ENCODE measurements at regions not wholly inside any gene's neighbourhood (a gene's known extent, or its start where the extent isn't known, plus 50 kb on each side); places are given as distances from the start of the nearest gene placed in this dataset.

DNA sequence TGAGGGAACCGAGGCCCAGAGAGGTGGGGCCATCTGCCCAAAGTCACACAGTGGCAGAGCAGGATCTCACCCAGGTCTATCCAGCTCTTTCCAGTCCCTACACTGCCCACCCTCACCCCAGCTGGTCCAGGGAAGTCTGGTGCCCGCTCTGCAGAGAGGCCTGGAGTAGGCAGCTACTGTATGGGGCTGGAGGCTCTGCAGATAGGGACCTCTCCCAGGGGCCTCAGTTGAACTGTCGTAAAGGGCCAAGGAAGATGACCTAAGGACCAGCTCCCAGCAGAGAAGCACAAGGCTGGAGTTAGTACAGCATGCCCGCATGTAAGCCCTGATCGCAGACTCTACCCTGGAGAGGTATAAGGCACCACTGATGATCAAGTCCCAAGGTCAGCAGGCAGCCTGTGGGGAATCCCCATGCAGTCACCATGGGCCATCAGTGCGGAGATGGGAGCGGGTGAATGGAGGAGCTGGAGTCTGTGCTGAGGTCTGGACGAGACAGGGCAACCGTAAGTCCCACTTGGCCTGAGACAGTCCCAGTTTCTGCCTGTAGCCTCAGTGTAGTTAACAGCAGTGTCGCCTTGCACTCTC is 320.2 kb downstream of the MATN1 start:
- H3K27me3 ChIP-seq (ENCODE audit: control insufficient read depth, low read length) = peaks cover 3% of the 10 kb centered on the region; the same call in 1 of the 2 replicates

DNA sequence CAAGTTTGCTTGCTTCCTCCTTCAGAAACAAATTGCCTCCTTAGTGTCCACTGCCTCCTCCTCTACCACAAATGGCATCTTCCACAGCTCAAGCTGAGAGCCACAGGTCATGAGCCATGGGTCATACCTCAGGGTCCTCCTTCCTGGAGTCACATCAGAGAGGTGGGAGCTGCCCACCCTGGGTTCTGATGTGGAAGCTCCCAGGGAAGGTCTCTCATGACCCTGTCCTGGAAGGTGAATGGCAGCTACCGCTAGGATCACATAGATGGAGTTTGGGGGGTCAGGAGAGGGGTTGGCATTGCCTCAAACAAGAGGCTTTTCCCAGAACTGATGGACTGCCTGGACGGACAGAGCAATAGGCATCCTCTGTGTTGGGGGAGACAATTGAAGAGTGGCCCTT is 321.4 kb downstream of the MATN1 start:
- Histone ChIP-seq H3K36me3 (ENCODE audit: control insufficient read depth, low read length) (no peaks in the 10 kb centered on the region), H3K9me2 (replicated peaks; ENCODE audit: control insufficient read depth, low read length) (no peaks in the 10 kb centered on the region), H3K79me2 (ENCODE audit: control insufficient read depth, low read length) (no peaks in the 10 kb centered on the region), H3F3A (ENCODE audit: control insufficient read depth, insufficient read depth) (no peaks in the 10 kb centered on the region), H3K4me2 (ENCODE audit: low read length) (no peak overlapping the region), H3K9me3 (ENCODE audit: control insufficient read depth, insufficient read depth, low read length) (no peaks in the 10 kb centered on the region), H3K27me3 (ENCODE audit: control insufficient read depth, low read length) (peaks cover 3% of the 10 kb centered on the region; the same call in 1 of the 2 replicates), H3K4me1 (ENCODE audit: control insufficient read depth, low read length) (no peaks in the 10 kb centered on the region), H3K27ac (ENCODE audit: low read depth, low read length) (no peak overlapping the region), H4K20me1 (ENCODE audit: control insufficient read depth, insufficient read depth, low read depth, low read length) (no peaks in the 10 kb centered on the region), H3K4me3 (ENCODE audit: low read length) (no peak overlapping the region)
- TF ChIP-seq, protein P1, sequence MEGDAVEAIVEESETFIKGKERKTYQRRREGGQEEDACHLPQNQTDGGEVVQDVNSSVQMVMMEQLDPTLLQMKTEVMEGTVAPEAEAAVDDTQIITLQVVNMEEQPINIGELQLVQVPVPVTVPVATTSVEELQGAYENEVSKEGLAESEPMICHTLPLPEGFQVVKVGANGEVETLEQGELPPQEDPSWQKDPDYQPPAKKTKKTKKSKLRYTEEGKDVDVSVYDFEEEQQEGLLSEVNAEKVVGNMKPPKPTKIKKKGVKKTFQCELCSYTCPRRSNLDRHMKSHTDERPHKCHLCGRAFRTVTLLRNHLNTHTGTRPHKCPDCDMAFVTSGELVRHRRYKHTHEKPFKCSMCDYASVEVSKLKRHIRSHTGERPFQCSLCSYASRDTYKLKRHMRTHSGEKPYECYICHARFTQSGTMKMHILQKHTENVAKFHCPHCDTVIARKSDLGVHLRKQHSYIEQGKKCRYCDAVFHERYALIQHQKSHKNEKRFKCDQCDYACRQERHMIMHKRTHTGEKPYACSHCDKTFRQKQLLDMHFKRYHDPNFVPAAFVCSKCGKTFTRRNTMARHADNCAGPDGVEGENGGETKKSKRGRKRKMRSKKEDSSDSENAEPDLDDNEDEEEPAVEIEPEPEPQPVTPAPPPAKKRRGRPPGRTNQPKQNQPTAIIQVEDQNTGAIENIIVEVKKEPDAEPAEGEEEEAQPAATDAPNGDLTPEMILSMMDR (IDR thresholded peaks at IDR 0.05; ENCODE audit: low read depth, low read length, poor library complexity, severe bottlenecking) = no peak
- no peak for TF ChIP-seq EZH2phosphoT487 (IDR thresholded peaks at IDR 0.05; ENCODE audit: borderline replicate concordance, low read length)

More for the DNA sequence above, 320.2 kb downstream of the MATN1 start:
- H3K4me1 ChIP-seq (ENCODE audit: control insufficient read depth, low read length) = no peaks in the 10 kb centered on the region
- no peak overlapping the region for H3K4me3 ChIP-seq (ENCODE audit: low read length)
- H3K36me3 ChIP-seq (ENCODE audit: control insufficient read depth, low read length) = no peaks in the 10 kb centered on the region
- H3K27ac ChIP-seq (ENCODE audit: low read depth, low read length) = no peak overlapping the region
- H3K4me2 ChIP-seq (ENCODE audit: low read length) = no peak overlapping the region
- TF ChIP-seq, protein P1 (IDR thresholded peaks at IDR 0.05; ENCODE audit: low read depth, low read length, poor library complexity, severe bottlenecking) = no peak
- no peak for TF ChIP-seq EZH2phosphoT487 (IDR thresholded peaks at IDR 0.05; ENCODE audit: borderline replicate concordance, low read length)
- H3F3A ChIP-seq (ENCODE audit: control insufficient read depth, insufficient read depth) = no peaks in the 10 kb centered on the region
- no peaks in the 10 kb centered on the region for H3K9me2 ChIP-seq (replicated peaks; ENCODE audit: control insufficient read depth, low read length)
- no peaks in the 10 kb centered on the region for H3K79me2 ChIP-seq (ENCODE audit: control insufficient read depth, low read length)
- H3K9me3 ChIP-seq (ENCODE audit: control insufficient read depth, insufficient read depth, low read length) = no peaks in the 10 kb centered on the region
- no peaks in the 10 kb centered on the region for H4K20me1 ChIP-seq (ENCODE audit: control insufficient read depth, insufficient read depth, low read depth, low read length)

GRCh38 chr1:30400507-30400906 is 322.9 kb downstream of the MATN1 start:
- H3K9me3 ChIP-seq (ENCODE audit: control insufficient read depth, insufficient read depth, low read length) = no peaks in the 10 kb centered on the region
- no peaks in the 10 kb centered on the region for H3K79me2 ChIP-seq (ENCODE audit: control insufficient read depth, low read length)
- TF ChIP-seq EZH2phosphoT487 (IDR thresholded peaks at IDR 0.05; ENCODE audit: borderline replicate concordance, low read length) = no peak
- TF ChIP-seq, protein P1 (IDR thresholded peaks at IDR 0.05; ENCODE audit: low read depth, low read length, poor library complexity, severe bottlenecking) = no peak
- no peaks in the 10 kb centered on the region for H3K36me3 ChIP-seq (ENCODE audit: control insufficient read depth, low read length)
- H3K27ac ChIP-seq (ENCODE audit: low read depth, low read length) = no peak overlapping the region
- no peaks in the 10 kb centered on the region for H3F3A ChIP-seq (ENCODE audit: control insufficient read depth, insufficient read depth)
- H3K9me2 ChIP-seq (replicated peaks; ENCODE audit: control insufficient read depth, low read length) = no peaks in the 10 kb centered on the region
- H3K4me2 ChIP-seq (ENCODE audit: low read length) = no peak overlapping the region
- no peaks in the 10 kb centered on the region for H4K20me1 ChIP-seq (ENCODE audit: control insufficient read depth, insufficient read depth, low read depth, low read length)
- H3K4me1 ChIP-seq (ENCODE audit: control insufficient read depth, low read length) = no peaks in the 10 kb centered on the region
- H3K4me3 ChIP-seq (ENCODE audit: low read length) = no peak overlapping the region
- peaks cover 3% of the 10 kb centered on the region; the same call in 1 of the 2 replicates for H3K27me3 ChIP-seq (ENCODE audit: control insufficient read depth, low read length)
